Gastroesophageal sphincter (tissue), 3 donors: ENCODE measurements at regions not wholly inside any gene's neighbourhood (a gene's known extent, or its start where the extent isn't known, plus 50 kb on each side); places are given as distances from the start of the nearest gene placed in this dataset.

Experiments
- CTCF ChIP-seq, 4 experiments: fragments of 200-600 bp in 2 of 4; fragments of 450-650 bp in 2 of 4; sonication (generic) in 1 of 4; IDR thresholded peaks; one replicate each; pipeline ENCODE4 v1.5.1; 2017 to 2019; ENCODE audit warnings: antibody characterized with exemption in 4 of 4, mild to moderate bottlenecking in 2 of 4, moderate library complexity in 2 of 4
- EP300 ChIP-seq: sonication (generic); formaldehyde crosslinking; IDR thresholded peaks from one replicate; pipeline ENCODE4 v1.6.1; 2017; ENCODE audit warnings: antibody characterized with exemption, mild to moderate bottlenecking
- POLR2A ChIP-seq, 2 donors: fragments of 450-650 bp; IDR thresholded peaks; one replicate each; pipeline ENCODE4 v1.6.1; 2017; ENCODE audit warnings: antibody characterized with exemption in 2 of 2, mild to moderate bottlenecking in 2 of 2, moderate library complexity in 1 of 2
- POLR2AphosphoS5 ChIP-seq: sonication (generic); formaldehyde crosslinking; IDR thresholded peaks from one replicate; pipeline ENCODE4 v1.6.1; 2017; ENCODE audit warnings: antibody characterized with exemption

- no peak for TF ChIP-seq CTCF (IDR thresholded peaks at IDR 0.05)
- no peak for TF ChIP-seq POLR2A (IDR thresholded peaks at IDR 0.05)
- no peak for TF ChIP-seq POLR2AphosphoS5
- no peak for TF ChIP-seq EP300
These were observed 243.3 kb upstream of the REG3G start for GRCh38 chr2:78782196-78782595.
